ENCODE measurements at regions not wholly inside any gene's neighbourhood (a gene's known extent, or its start where the extent isn't known, plus 50 kb on each side); places are given as distances from the start of the nearest gene placed in this dataset.

GRCh38 chr6:143569040-143569439 is 57.5 kb upstream of the FUCA2 start:
- in situ Hi-C loops (cut with MboI; ENCODE audit: low sequenced_read_pairs in 4 of 4): no loop called here
- H3K27ac ChIP-seq: no peak overlapping the region
- DNase-seq (no peak), ATAC-seq (peak in 1 of 2 donors; percentile 47)
- TF ChIP-seq CTCF (IDR thresholded peaks at IDR 0.05 in 4 of 5, conservative IDR thresholded peaks at IDR 0.05 in 1 of 5) (no peak), POLR2A (IDR thresholded peaks at IDR 0.05) (no peak)
- H3K27me3 ChIP-seq: no peaks in the 10 kb centered on the region
- intact Hi-C loops (cut with DNase I; ENCODE audit: low total_unique reads): loop anchor here (2.0 kb wide), 1 partner anchor 274 kb away; the partner anchor contains the start of gene LTV1
- no peaks in the 10 kb centered on the region for H3K9me3 ChIP-seq
- H3K4me3 ChIP-seq: no peak overlapping the region
- no peaks in the 10 kb centered on the region for H3K36me3 ChIP-seq
- H3K4me1 ChIP-seq: no peaks in the 10 kb centered on the region

GRCh38 chr6:143564484-143565017 is 53.0 kb upstream of the FUCA2 start:
- DNase-seq (no peak), ATAC-seq (no peak)
- H3K27me3 ChIP-seq: no peaks in the 10 kb centered on the region
- H3K27ac ChIP-seq: no peak overlapping the region
- TF ChIP-seq CTCF (IDR thresholded peaks at IDR 0.05 in 4 of 5, conservative IDR thresholded peaks at IDR 0.05 in 1 of 5) (no peak), POLR2A (IDR thresholded peaks at IDR 0.05) (no peak)
- no peak overlapping the region for H3K4me3 ChIP-seq
- in situ Hi-C loops (cut with MboI; ENCODE audit: low sequenced_read_pairs in 4 of 4) (no loop called here), intact Hi-C loops (cut with DNase I; ENCODE audit: low total_unique reads) (no loop called here)
- no peaks in the 10 kb centered on the region for H3K4me1 ChIP-seq
- H3K36me3 ChIP-seq: no peaks in the 10 kb centered on the region
- no peaks in the 10 kb centered on the region for H3K9me3 ChIP-seq

- in situ Hi-C loops (cut with MboI; ENCODE audit: low sequenced_read_pairs in 4 of 4): no loop called here
- DNase-seq (no peak), ATAC-seq (no peak)
- no peaks in the 10 kb centered on the region for H3K4me1 ChIP-seq
- intact Hi-C loops (cut with DNase I; ENCODE audit: low total_unique reads): no loop called here
- no peaks in the 10 kb centered on the region for H3K36me3 ChIP-seq
- TF ChIP-seq CTCF (IDR thresholded peaks at IDR 0.05 in 4 of 5, conservative IDR thresholded peaks at IDR 0.05 in 1 of 5): no peak
- TF ChIP-seq POLR2A (IDR thresholded peaks at IDR 0.05): no peak
- H3K4me3 ChIP-seq: no peak overlapping the region
- no peaks in the 10 kb centered on the region for H3K9me3 ChIP-seq
- no peak overlapping the region for H3K27ac ChIP-seq
- H3K27me3 ChIP-seq: no peaks in the 10 kb centered on the region
Observed at GRCh38 chr6:143562143-143562542, 50.6 kb upstream of the FUCA2 start.
